Ecto neural progenitor cell (in vitro differentiated cells): ENCODE measurements at regions not wholly inside any gene's neighbourhood (a gene's known extent, or its start where the extent isn't known, plus 50 kb on each side); places are given as distances from the start of the nearest gene placed in this dataset.

Experiments used
- DNase-seq: peaks from one replicate; pipeline ENCODE4 v3.0.0-alpha.2; 2018; ENCODE audit warnings: low spot score

- no peak for DNase-seq
Measured at GRCh38 chr16:8374586-8375231, 215.6 kb downstream of the TMEM114 start.

- no peak for DNase-seq
Measured at GRCh38 chr16:8373676-8374431, 216.5 kb downstream of the TMEM114 start.

GRCh38 chr16:8372141-8372540, 218.2 kb downstream of the TMEM114 start:
- no peak for DNase-seq

GRCh38 chr16:8370374-8371270, 219.7 kb downstream of the TMEM114 start:
- no peak for DNase-seq

- DNase-seq = no peak
Measured at GRCh38 chr16:8358937-8359336, 231.4 kb downstream of the TMEM114 start.

- no peak for DNase-seq
Measured at GRCh38 chr16:8355675-8356074, 234.6 kb downstream of the TMEM114 start.

- peak; percentile 63 for DNase-seq
Measured at GRCh38 chr16:8346294-8346693, 244.0 kb downstream of the TMEM114 start.

GRCh38 chr16:8342276-8342675, 248.0 kb downstream of the TMEM114 start:
- no peak for DNase-seq

- no peak for DNase-seq
Measured at GRCh38 chr16:8330761-8331160, 259.6 kb downstream of the TMEM114 start.

- DNase-seq = no peak
Measured at GRCh38 chr16:8326232-8326631, 264.1 kb downstream of the TMEM114 start.

GRCh38 chr16:8323153-8323552, 267.2 kb downstream of the TMEM114 start:
- no peak for DNase-seq

GRCh38 chr16:8320131-8320530, 270.2 kb downstream of the TMEM114 start:
- no peak for DNase-seq

- DNase-seq = no peak
Measured at GRCh38 chr16:8310816-8311215, 279.5 kb downstream of the TMEM114 start.

GRCh38 chr16:8310323-8310722, 280.0 kb downstream of the TMEM114 start:
- DNase-seq = no peak

- no peak for DNase-seq
Measured at GRCh38 chr16:8305201-8305600, 285.1 kb downstream of the TMEM114 start.

- DNase-seq = no peak
Measured at GRCh38 chr16:8299635-8300034, 290.7 kb downstream of the TMEM114 start.

- DNase-seq = no peak
Measured at GRCh38 chr16:8295513-8296237, 294.6 kb downstream of the TMEM114 start.

GRCh38 chr16:8293413-8293812, 296.9 kb downstream of the TMEM114 start:
- no peak for DNase-seq

- DNase-seq = no peak
Measured at GRCh38 chr16:8292271-8292670, 298.0 kb downstream of the TMEM114 start.

- DNase-seq = no peak
Measured at GRCh38 chr16:8286348-8286747, 304.0 kb downstream of the TMEM114 start.

- no peak for DNase-seq
Measured at GRCh38 chr16:8283195-8283594, 307.1 kb downstream of the TMEM114 start.

GRCh38 chr16:8278031-8278580, 312.2 kb downstream of the TMEM114 start:
- no peak for DNase-seq
